T-helper 1 cell treated with Interleukin-12 subunit alpha and Interleukin-12 subunit beta and Interleukin-4 antibody, amounts not matched to agents 30 μg/mL and 1 μg/mL, for 36 hours (primary cell): ENCODE measurements at regions not wholly inside any gene's neighbourhood (a gene's known extent, or its start where the extent isn't known, plus 50 kb on each side); places are given as distances from the start of the nearest gene placed in this dataset.

Experiments used
- H3K27ac Mint-ChIP-seq: one replicate; pipeline ENCODE4 v1.8.0; 2021; ENCODE audit warnings: mild to moderate bottlenecking, mixed read lengths
- H3K27me3 Mint-ChIP-seq: one replicate; pipeline ENCODE4 v1.8.0; 2021; ENCODE audit warnings: low read depth, mixed read lengths
- H3K36me3 Mint-ChIP-seq: one replicate; pipeline ENCODE4 v1.8.0; 2021; ENCODE audit warnings: low read depth, mixed read lengths
- H3K4me1 Mint-ChIP-seq: one replicate; pipeline ENCODE4 v1.8.0; 2021; ENCODE audit warnings: low read depth, mixed read lengths
- H3K4me3 Mint-ChIP-seq: one replicate; pipeline ENCODE4 v1.8.0; 2021; ENCODE audit warnings: mild to moderate bottlenecking, moderate library complexity, mixed read lengths
- H3K9me3 Mint-ChIP-seq: one replicate; pipeline ENCODE4 v1.8.0; 2021; ENCODE audit warnings: mixed read lengths

GRCh38 chr12:115464661-115465060, 780.7 kb upstream of the TBX3 start:
- no peaks in the 10 kb centered on the region for H3K36me3 Mint-ChIP-seq
- H3K27ac Mint-ChIP-seq: no peak overlapping the region
- H3K4me1 Mint-ChIP-seq: no peaks in the 10 kb centered on the region
- H3K4me3 Mint-ChIP-seq: no peak overlapping the region
- peaks cover 4% of the 10 kb centered on the region for H3K9me3 Mint-ChIP-seq
- no peaks in the 10 kb centered on the region for H3K27me3 Mint-ChIP-seq

GRCh38 chr12:115464111-115464581, 780.2 kb upstream of the TBX3 start:
- no peak overlapping the region for H3K4me3 Mint-ChIP-seq
- no peak overlapping the region for H3K27ac Mint-ChIP-seq
- peaks cover 4% of the 10 kb centered on the region for H3K9me3 Mint-ChIP-seq
- no peaks in the 10 kb centered on the region for H3K27me3 Mint-ChIP-seq
- H3K36me3 Mint-ChIP-seq: no peaks in the 10 kb centered on the region
- H3K4me1 Mint-ChIP-seq: no peaks in the 10 kb centered on the region

DNA sequence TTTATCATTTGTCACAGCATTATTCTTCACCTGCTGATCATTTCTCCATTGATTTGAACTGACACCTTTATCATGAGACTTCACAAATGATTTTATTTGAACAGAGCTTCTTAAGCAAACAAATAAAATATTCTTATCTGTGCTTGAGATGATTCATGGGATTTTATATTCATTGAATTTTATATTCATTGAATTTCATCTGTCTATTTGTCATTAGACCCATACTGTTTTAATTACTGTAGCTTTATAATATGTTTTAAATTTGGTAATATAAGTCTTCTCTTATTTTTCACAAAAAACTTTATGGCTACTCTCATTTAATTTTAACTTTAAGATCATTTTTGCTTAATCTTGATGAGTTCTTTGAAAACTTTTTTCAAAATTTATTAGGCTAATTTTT, 777.4 kb upstream of the TBX3 start:
- Mint-ChIP-seq H3K27me3 (no peaks in the 10 kb centered on the region), H3K4me1 (no peaks in the 10 kb centered on the region), H3K36me3 (no peaks in the 10 kb centered on the region), H3K9me3 (peaks cover 4% of the 10 kb centered on the region), H3K27ac (no peak overlapping the region), H3K4me3 (no peak overlapping the region)

DNA sequence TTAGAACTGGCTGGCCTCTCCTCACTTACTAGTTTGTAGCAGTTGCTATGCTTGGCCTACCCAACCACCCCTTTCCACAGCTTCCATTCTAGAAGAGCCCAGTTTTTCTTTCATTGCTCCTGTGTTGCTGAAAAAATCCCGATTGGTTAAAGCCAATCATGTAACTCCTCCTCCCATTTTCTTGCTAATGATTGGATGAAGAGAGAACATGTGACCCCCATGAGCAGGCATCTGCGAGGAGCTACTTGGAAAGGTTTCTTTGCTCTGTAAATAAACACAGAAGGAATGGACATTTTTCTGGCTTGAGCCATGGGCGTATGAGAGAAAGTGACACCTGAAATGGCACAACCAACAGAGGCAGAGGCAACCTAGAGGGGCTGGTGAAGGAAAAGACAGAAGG, 773.8 kb upstream of the TBX3 start:
- peaks cover 6% of the 10 kb centered on the region for H3K27me3 Mint-ChIP-seq
- H3K9me3 Mint-ChIP-seq: peaks cover 4% of the 10 kb centered on the region
- H3K27ac Mint-ChIP-seq: no peak overlapping the region
- H3K4me1 Mint-ChIP-seq: no peaks in the 10 kb centered on the region
- no peak overlapping the region for H3K4me3 Mint-ChIP-seq
- H3K36me3 Mint-ChIP-seq: no peaks in the 10 kb centered on the region

- Mint-ChIP-seq H3K9me3 (peaks cover 4% of the 10 kb centered on the region), H3K27ac (no peak overlapping the region), H3K4me1 (no peaks in the 10 kb centered on the region), H3K27me3 (peaks cover 13% of the 10 kb centered on the region), H3K4me3 (no peak overlapping the region), H3K36me3 (no peaks in the 10 kb centered on the region)
Observed at GRCh38 chr12:115456946-115457689, 773.1 kb upstream of the TBX3 start.

- H3K4me3 Mint-ChIP-seq: no peak overlapping the region
- H3K9me3 Mint-ChIP-seq: no peaks in the 10 kb centered on the region
- H3K27ac Mint-ChIP-seq: no peak overlapping the region
Observed at GRCh38 chr12:115455268-115455681, 771.3 kb upstream of the TBX3 start.

GRCh38 chr12:115452751-115453281, 768.8 kb upstream of the TBX3 start:
- no peaks in the 10 kb centered on the region for H3K9me3 Mint-ChIP-seq
- no peak overlapping the region for H3K27ac Mint-ChIP-seq
- no peak overlapping the region for H3K4me3 Mint-ChIP-seq
- no peaks in the 10 kb centered on the region for H3K36me3 Mint-ChIP-seq
- peaks cover 28% of the 10 kb centered on the region for H3K27me3 Mint-ChIP-seq
- H3K4me1 Mint-ChIP-seq: no peaks in the 10 kb centered on the region

More at GRCh38 chr12:115455268-115455681, 771.3 kb upstream of the TBX3 start:
- Mint-ChIP-seq H3K4me1 (no peaks in the 10 kb centered on the region), H3K36me3 (no peaks in the 10 kb centered on the region), H3K27me3 (peaks cover 23% of the 10 kb centered on the region)

DNA sequence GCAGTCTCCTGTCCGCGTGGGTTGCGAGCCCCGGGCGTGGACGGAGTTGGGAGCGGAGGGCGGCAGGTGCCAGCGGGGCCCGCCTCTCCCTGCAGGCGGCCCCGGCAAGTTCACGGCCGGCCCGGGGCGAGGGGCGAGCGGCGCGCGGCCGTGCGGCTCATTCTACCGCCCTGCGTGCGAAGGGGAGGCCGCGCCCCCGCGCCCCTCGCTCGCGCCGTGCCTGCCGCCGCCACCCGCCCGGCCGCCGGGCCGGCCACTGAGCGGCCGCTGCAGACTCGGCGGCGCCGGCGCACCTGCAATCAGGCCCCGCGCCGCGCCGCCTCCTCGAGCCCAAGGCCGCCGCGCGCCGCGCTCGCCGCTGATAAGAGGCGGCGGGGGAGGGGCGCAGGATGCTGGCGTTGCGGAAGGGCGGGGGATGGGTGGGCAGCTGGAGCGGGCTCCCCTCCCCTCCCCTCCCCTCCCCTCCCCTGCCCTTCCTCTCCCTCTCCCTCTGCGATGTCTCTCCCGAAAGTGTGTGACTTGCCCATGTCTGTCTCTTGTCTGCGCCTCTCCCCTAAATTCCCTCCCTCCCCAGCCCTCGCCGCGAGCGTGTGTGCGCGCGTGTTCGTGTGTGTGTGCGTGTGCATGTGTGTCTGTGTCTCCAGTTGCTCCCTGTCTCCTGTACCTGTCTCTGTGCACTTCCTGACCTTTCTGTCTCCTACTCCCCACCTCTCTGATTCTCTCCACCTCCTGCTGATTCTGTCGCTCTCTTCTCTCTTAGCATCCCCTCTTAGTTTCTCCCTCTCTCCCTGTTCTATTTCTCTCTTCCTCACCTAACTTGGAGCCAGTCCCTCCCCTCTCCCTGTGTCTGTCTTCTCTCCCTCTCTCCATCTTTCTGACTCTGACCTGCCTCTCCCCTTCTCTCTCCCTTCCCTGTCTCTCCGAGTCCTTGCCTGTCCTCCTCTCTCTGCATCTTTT, 768.1 kb upstream of the TBX3 start:
- peaks cover 28% of the 10 kb centered on the region for H3K27me3 Mint-ChIP-seq
- H3K4me1 Mint-ChIP-seq: no peaks in the 10 kb centered on the region
- H3K36me3 Mint-ChIP-seq: no peaks in the 10 kb centered on the region
- no peak overlapping the region for H3K4me3 Mint-ChIP-seq
- H3K27ac Mint-ChIP-seq: no peak overlapping the region
- no peaks in the 10 kb centered on the region for H3K9me3 Mint-ChIP-seq

GRCh38 chr12:115451151-115451779, 767.3 kb upstream of the TBX3 start:
- Mint-ChIP-seq H3K9me3 (no peaks in the 10 kb centered on the region), H3K27ac (no peak overlapping the region), H3K4me1 (no peaks in the 10 kb centered on the region), H3K36me3 (no peaks in the 10 kb centered on the region), H3K4me3 (no peak overlapping the region), H3K27me3 (peaks cover 28% of the 10 kb centered on the region)

DNA sequence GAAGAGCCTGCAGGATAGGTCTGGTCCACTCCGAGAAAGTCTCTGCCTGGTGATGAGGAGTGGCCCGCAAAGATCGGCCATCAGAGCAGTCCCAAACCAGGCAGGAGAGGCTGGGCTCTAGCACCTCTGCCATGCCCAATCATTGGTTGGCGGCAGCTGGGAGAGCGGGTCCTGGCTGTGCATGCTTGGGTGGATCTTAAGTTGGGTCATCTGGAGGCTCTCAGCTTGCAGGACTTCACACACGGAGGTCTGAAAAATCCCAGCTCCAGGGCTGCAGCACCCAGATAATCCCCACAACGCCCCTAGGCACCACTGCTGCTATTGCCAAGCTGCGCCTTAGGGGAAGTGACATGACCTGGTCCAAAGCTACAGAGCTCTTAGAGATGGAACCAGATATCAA, 766.7 kb upstream of the TBX3 start:
- Mint-ChIP-seq H3K36me3 (no peaks in the 10 kb centered on the region), H3K4me1 (no peaks in the 10 kb centered on the region), H3K4me3 (no peak overlapping the region), H3K27me3 (peaks cover 28% of the 10 kb centered on the region), H3K27ac (no peak overlapping the region), H3K9me3 (no peaks in the 10 kb centered on the region)

DNA sequence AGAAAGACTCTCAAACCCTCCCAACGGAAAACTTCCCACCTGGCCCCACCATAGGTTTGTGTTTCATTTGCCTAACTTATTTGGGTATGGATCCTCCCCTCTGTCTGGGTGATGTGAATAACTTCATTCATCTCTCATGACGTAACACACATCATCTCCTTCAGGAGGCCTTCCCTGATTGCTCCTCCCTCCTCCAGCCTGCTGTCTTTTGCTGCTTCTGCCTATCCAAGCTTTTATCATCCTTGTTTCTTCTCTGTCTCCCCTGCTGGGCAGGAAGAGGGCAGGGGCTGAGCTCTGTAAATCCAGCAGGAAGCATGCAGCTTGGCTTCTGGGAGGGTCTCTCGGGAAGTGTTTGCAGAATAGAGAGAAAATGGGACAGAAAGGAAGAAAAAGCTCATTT, 766.0 kb upstream of the TBX3 start:
- Mint-ChIP-seq H3K27me3 (peaks cover 28% of the 10 kb centered on the region), H3K9me3 (no peaks in the 10 kb centered on the region), H3K4me3 (no peak overlapping the region), H3K4me1 (no peaks in the 10 kb centered on the region), H3K36me3 (no peaks in the 10 kb centered on the region), H3K27ac (no peak overlapping the region)

GRCh38 chr12:115449526-115449925, 765.6 kb upstream of the TBX3 start:
- no peaks in the 10 kb centered on the region for H3K4me1 Mint-ChIP-seq

GRCh38 chr12:115444346-115444745, 760.4 kb upstream of the TBX3 start:
- Mint-ChIP-seq H3K27me3 (no peaks in the 10 kb centered on the region), H3K36me3 (no peaks in the 10 kb centered on the region), H3K4me3 (no peak overlapping the region), H3K9me3 (no peaks in the 10 kb centered on the region), H3K27ac (no peak overlapping the region), H3K4me1 (no peaks in the 10 kb centered on the region)

More at GRCh38 chr12:115449526-115449925, 765.6 kb upstream of the TBX3 start:
- H3K9me3 Mint-ChIP-seq: no peaks in the 10 kb centered on the region
- H3K27ac Mint-ChIP-seq: no peak overlapping the region
- no peaks in the 10 kb centered on the region for H3K36me3 Mint-ChIP-seq
- H3K4me3 Mint-ChIP-seq: no peak overlapping the region
- peaks cover 28% of the 10 kb centered on the region for H3K27me3 Mint-ChIP-seq

GRCh38 chr12:115443351-115443938, 759.5 kb upstream of the TBX3 start:
- no peak overlapping the region for H3K27ac Mint-ChIP-seq
- no peaks in the 10 kb centered on the region for H3K9me3 Mint-ChIP-seq
- no peaks in the 10 kb centered on the region for H3K4me1 Mint-ChIP-seq
- H3K27me3 Mint-ChIP-seq: no peaks in the 10 kb centered on the region
- H3K4me3 Mint-ChIP-seq: no peak overlapping the region
- H3K36me3 Mint-ChIP-seq: no peaks in the 10 kb centered on the region
